Heart right ventricle (tissue), 16 donors: ENCODE measurements at regions not wholly inside any gene's neighbourhood (a gene's known extent, or its start where the extent isn't known, plus 50 kb on each side); places are given as distances from the start of the nearest gene placed in this dataset.

Experiments
- ATAC-seq, 8 donors: fragments of 200-7000 bp; cut with Tn5 transposase; one replicate each; pipeline ENCODE4 v1.9.1; 2020; ENCODE audit warnings: mild to moderate bottlenecking in 8 of 8, moderate library complexity in 8 of 8, moderate number of reproducible peaks in 1 of 8
- DNase-seq, 2 donors: peaks; one replicate each; pipeline ENCODE4 v3.0.0-alpha.2; 2020
- H3K27ac ChIP-seq, 10 donors: fragments of 200-600 bp; sonication (generic) in 2 of 10; one replicate each; pipeline versions ENCODE4 v1.5.0 to v1.8.0; 2020 to 2022; ENCODE audit warnings: mild to moderate bottlenecking in 3 of 10
- H3K27me3 ChIP-seq, 7 donors: fragments of 200-600 bp; one replicate each; pipeline ENCODE4 v1.8.0; 2021 to 2022; ENCODE audit warnings: mild to moderate bottlenecking in 2 of 7
- H3K36me3 ChIP-seq, 9 donors: fragments of 200-600 bp; sonication (generic) in 1 of 9; one replicate each; pipeline versions ENCODE4 v1.5.0 to v1.8.0; 2020 to 2022; ENCODE audit warnings: mild to moderate bottlenecking in 2 of 9
- H3K4me1 ChIP-seq, 9 donors: fragments of 200-600 bp; sonication (generic) in 1 of 9; one replicate each; pipeline versions ENCODE4 v1.5.0 to v1.8.0; 2020 to 2022; ENCODE audit warnings: mild to moderate bottlenecking in 4 of 9
- H3K4me3 ChIP-seq, 10 donors: fragments of 200-600 bp; sonication (generic) in 2 of 10; one replicate each; pipeline versions ENCODE4 v1.5.0 to v1.8.0; 2020 to 2022; ENCODE audit warnings: mild to moderate bottlenecking in 7 of 10, moderate library complexity in 2 of 10
- H3K9me3 ChIP-seq, 11 donors: fragments of 200-600 bp in 10 of 11; sonication (generic) in 2 of 11; one replicate each; pipeline versions ENCODE4 v1.5.0 to v1.8.0; 2013 to 2022; ENCODE audit warnings: mild to moderate bottlenecking in 2 of 11, control low read depth in 1 of 11, moderate library complexity in 1 of 11
- CTCF ChIP-seq, 9 donors: fragments of 200-600 bp; sonication (generic) in 2 of 9; IDR thresholded peaks; one replicate each; pipeline versions ENCODE4 v1.5.0 to v1.8.0; 2021 to 2022; ENCODE audit warnings: antibody characterized with exemption in 9 of 9, mild to moderate bottlenecking in 5 of 9, moderate library complexity in 1 of 9
- WGBS, 2 donors: extraction: QIAGEN DNeasy Blood & Tissue Kit; methylation state at CpG; one replicate each; pipeline ENCODE4 v1.1.7; 2013; ENCODE audit warnings: inconsistent platforms in 1 of 2; 5-methylcytosine and 5-hydroxymethylcytosine counted together
- intact Hi-C, 10 donors: fragments of 100-400 bp; cut with DNase I; formaldehyde crosslinking; loops; one replicate each; pipeline versions ENCODE4 v1.11.1 to v1.14.2; 2022
- donor health status: Arrhythmogenic right ventricular cardiomyopathy.
- donor health status: ischemic (EF 13 %, LVEDD 7.1; RV severe dilation, severe dysfunction).
- donor health status: healthy with polysubstance abuse.
- donor health status: DM: no; HTN: yes; CAD: no.
- donor health status: DM: no; HTN: no; CAD: no.
- donor health status: ischemic (EF 25% LVEDD 6.9; RV normal size, moderate dysfunction).
- donor health status: ischemic (EF 25% LVEDD 5.7; RV mildly dilated, moderate dysfunction).
- donor health status: healthy.
- donor health status: DM: yes; HTN: yes; CAD: no.
- donor health status: Ischemic cardiomyopathy.
- donor health status: ischemic (EF 35%, LVEDD 5.7; RV mildly dilated, moderate dysfunction).
- donor health status: nonischemic (EF 11% LVEDD 7.7; RV severe dilation, severe dysfunction).
- donor health status: DM: yes; HTN: yes; CAD: no.
- donor health status: PGD.
- donor health status: ischemic (EF 29% LVEDD 5.4; RV normal size, mild dysfunction).
- donor health status: nonischemic (EF 23%, LVEDD 6.1; RV moderate dilation, normal function).

DNA sequence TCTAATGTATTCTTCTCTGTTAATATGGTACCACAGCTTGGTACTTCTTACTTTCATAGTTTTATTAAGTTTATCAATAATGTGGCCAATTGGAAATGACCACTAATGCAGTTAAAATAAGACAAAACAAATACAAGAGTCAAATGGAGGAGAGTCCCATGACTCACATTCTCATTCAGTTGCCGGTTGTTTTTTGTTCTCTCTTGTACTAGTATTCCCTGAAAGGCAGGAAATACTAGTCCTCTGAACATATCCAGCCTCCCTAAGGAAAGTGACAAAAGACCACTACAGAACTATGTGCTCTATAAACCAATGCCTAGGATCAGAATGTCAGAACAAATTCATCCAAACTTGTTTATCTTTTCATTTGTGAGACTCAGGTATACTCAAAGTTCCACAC lies 165.2 kb upstream of the SAMSN1 start:
- no peaks in the 10 kb centered on the region for H3K4me1 ChIP-seq
- H3K36me3 ChIP-seq: no peaks in the 10 kb centered on the region
- no peak overlapping the region for H3K27ac ChIP-seq
- TF ChIP-seq CTCF (IDR thresholded peaks at IDR 0.05): no peak
- 61 to 64% methylated on average over 1 of the region's 1 CpG for WGBS, 2 donors
- H3K4me3 ChIP-seq: no peak overlapping the region
- intact Hi-C loops: loop anchor here in 1 of 10 donors (5.0 kb wide), 1 partner anchor 1281 kb away; no protein-coding TSS in a partner anchor
- H3K27me3 ChIP-seq: no peaks in the 10 kb centered on the region
- peaks cover 0 to 24% (median 10%) of the 10 kb centered on the region in 11 donors for H3K9me3 ChIP-seq
- DNase-seq (no peak), ATAC-seq (no peak)

DNA sequence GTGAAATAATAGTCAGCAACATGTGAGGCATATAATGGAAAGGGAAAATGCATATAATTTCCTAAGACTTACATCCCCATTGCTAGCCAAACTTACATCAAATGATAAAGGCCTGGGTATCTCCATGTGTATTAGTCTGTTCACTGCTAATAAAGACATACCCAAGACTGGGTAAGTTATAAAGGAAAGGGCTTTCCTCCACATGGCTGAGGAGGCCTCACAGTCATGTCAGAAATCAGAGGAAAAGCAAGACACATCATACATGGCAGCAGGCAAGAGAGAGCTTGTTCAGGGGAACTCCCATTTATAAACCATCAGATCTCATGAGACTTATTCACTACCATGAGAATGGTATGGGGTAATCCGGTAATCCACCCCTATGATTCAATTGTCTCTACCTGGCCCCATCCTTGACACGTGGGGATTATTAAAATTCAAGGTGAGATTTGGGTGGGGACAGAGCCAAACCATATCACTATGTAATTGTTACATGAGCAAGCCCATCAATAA lies 161.5 kb upstream of the SAMSN1 start:
- Histone ChIP-seq H3K4me3 (no peak overlapping the region), H3K4me1 (no peaks in the 10 kb centered on the region), H3K9me3 (peaks cover 0 to 8% (median 3%) of the 10 kb centered on the region in 11 donors), H3K27me3 (no peaks in the 10 kb centered on the region), H3K36me3 (no peaks in the 10 kb centered on the region), H3K27ac (no peak overlapping the region)
- ATAC-seq (no peak), DNase-seq (no peak)
- no peak for TF ChIP-seq CTCF (IDR thresholded peaks at IDR 0.05)
- WGBS, 2 donors: 53 to 59% methylated on average over 2 of the region's 2 CpGs
- intact Hi-C loops: no loop called here

DNA sequence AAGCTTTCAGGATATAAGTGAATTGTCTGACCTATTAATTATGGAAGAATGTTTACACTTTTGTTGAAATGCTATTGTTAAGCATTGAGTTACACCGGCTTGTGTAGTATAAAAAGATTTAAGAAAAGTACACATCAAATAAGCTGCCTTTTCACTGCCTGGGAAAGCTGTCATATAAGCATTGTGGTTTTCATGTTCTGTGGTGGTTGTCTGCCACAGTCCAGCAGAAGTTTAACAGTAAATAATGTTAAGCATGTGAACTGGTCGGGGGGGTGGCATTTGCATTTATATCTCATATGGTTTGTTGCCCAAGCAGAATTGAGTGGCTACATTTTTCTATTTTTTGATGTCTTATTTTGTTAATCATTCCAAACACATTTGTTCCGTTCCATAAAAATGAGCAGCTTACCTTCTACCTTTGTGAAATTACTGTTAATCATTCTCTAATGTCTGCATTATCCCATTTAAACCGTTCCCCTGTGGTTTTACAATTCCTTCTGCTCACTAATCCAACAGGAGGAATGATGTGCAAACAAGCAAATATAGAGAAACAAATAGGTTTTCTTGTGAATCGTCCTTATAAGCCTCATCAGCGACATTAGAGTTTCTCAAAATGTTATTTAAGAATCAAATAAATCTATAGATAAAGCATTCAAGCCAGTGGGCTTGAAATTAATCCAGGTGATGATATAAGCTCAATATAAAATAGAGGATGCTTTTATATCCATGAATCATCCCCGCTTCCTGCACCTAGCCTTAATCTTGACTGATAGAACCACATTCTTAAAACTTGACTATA lies 160.8 kb upstream of the SAMSN1 start:
- no peak for TF ChIP-seq CTCF (IDR thresholded peaks at IDR 0.05)
- 73 to 76% methylated on average over 7 of the region's 7 CpGs for WGBS, 2 donors
- intact Hi-C loops: no loop called here
- ATAC-seq: no peak
- H3K27ac ChIP-seq: no peak overlapping the region
- H3K36me3 ChIP-seq: no peaks in the 10 kb centered on the region
- H3K4me3 ChIP-seq: no peak overlapping the region
- H3K27me3 ChIP-seq: no peaks in the 10 kb centered on the region
- H3K4me1 ChIP-seq: no peaks in the 10 kb centered on the region
- DNase-seq: no peak
- peaks cover 0 to 2% (median 0%) of the 10 kb centered on the region in 11 donors for H3K9me3 ChIP-seq

GRCh38 chr21:14699433-14700407 lies 153.6 kb upstream of the SAMSN1 start:
- DNase-seq (no peak), ATAC-seq (peak in 1 of 8 donors; percentile 66)
- H3K4me3 ChIP-seq: no peak overlapping the region
- TF ChIP-seq CTCF (IDR thresholded peaks at IDR 0.05): no peak
- H3K9me3 ChIP-seq: no peaks in the 10 kb centered on the region
- intact Hi-C loops: no loop called here
- H3K27me3 ChIP-seq: no peaks in the 10 kb centered on the region
- H3K27ac ChIP-seq: no peak overlapping the region
- H3K4me1 ChIP-seq: no peaks in the 10 kb centered on the region
- 84 to 89% methylated on average over 3 of the region's 3 CpGs for WGBS, 2 donors
- no peaks in the 10 kb centered on the region for H3K36me3 ChIP-seq
